Right forelimb (tissue), 1 donor: ENCODE measurements at regions not wholly inside any gene's neighbourhood (a gene's known extent, or its start where the extent isn't known, plus 50 kb on each side); places are given as distances from the start of the nearest gene placed in this dataset.
A peak's percentile ranks its signal among the peaks of the same experiment; 100 is the strongest.
"Not testable (repeated sequence)": the region's sequence is repeated elsewhere in the genome, so short reads cannot be mapped to it uniquely, and the experiment has no call there.

Experiments
- DNase-seq: peaks from one replicate; pipeline ENCODE4 v3.0.0-alpha.2; 2018

DNA sequence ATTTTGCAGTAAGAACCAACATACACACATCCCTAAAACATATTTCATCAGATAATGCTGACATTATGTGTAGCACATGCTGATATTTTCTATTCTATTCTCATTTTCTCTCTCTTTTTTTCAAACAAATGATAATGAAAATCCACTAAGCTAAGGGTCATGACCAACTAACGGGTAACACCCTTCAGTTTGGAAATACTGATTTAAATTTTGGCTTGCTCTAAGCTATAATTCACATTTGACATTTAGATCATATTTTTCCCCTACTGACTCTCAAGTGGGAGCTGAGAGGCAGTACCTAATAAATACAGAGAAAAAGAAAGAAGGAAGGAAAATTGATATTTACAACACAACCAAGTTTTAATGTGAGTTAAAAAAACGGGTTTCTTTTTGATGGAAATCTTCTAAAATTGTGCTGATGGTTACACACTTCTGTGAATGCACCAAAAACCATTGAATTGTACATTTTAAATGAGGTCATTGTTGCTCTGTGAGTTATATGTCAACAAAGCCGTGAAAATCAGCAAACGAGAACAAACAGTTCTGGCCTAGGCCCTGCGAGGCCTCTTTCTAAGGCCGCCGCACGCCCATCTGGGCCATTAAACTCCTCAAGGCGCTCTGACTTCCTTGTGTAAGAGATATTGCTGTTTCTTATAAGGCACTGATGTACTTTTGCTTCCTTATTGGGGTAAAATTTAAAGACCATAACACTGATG, 124.2 kb downstream of the GALR1 start:
- DNase-seq, result no peak

DNA sequence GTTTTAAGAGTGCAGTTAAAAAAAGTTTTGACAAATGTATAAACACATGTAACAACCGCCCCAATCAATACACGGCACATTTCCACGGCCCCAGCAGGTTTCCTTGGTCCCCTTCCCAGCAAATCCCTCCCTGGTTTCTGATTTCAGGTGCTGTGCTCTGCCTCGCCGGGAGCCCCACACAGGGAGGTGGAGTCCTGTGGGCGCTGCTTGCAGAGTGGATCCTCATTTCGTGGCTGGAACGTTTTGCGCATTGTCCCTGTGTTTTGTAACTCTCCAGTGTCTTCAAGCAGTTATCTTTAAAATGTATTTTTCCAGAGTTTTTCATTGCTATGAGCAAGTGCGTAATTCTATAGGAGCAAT, 124.8 kb downstream of the GALR1 start:
- DNase-seq, result peak; percentile 50

DNA sequence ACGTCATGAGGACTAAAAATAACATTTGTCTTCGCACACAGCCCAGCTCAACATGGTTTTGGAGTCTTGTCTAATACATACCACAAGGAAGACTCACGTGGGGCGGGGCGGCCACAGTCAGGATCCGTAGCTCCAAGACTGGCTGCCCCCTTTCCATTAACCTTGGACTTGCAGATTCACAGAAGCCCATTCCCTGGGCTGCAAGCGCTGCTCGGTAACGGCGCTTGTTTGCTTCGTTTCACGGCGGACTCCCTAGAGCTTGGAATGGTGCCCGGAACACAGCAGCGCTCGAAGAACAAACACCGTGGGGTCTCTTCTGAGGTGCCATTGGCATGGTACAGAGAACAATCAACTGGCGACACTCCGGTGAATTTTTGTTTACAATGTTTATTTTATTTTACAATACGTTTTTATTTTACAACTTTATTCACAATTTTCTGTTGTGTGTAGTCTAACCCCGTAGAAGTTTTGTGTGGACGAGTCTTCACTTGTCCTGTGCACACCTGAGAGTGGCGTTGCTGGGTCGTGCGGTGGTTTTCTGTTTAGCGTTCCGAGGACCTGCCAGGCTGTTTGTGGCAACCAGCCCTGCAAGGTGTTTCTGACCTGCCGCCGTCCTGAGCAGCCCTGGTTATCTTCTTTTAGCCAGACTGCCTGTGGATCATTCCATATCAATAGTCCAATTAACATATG, 126.5 kb downstream of the GALR1 start:
- DNase-seq, result no peak

DNA sequence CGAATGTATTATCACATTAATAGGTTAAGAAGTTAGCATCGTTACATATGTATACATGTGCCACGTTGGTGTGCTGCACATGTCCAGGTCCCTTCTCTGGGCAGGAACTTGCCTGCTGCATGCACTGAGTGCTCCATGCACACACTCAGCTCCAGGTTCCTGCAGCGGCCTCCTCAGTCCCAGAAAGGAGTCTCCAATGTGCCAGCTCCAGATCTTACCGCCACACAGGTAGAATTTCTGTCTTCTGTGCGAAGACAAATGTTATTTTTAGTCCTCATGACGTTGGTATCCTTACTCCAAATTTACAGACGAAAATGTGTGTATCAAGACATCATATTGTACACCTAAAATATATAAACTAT, 127.1 kb downstream of the GALR1 start:
- DNase-seq, result no peak

DNA sequence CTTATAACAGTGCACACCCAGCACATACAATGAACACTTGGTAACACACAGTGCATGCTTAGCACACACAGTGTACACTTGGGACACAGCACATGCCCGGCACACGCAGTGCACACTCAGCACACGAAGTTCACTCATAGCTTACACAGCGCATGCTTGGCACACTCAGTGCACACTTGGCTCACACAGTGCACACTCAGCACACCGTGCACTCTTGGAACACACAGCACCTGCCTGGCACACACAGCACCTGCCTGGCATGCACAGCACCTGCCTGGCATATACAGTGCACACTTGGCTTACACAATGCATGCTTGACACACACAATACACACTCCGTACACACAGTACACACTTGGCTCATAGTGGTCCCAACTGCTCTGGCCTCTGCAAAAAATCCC, 128.2 kb downstream of the GALR1 start:
- no peak for DNase-seq

DNA sequence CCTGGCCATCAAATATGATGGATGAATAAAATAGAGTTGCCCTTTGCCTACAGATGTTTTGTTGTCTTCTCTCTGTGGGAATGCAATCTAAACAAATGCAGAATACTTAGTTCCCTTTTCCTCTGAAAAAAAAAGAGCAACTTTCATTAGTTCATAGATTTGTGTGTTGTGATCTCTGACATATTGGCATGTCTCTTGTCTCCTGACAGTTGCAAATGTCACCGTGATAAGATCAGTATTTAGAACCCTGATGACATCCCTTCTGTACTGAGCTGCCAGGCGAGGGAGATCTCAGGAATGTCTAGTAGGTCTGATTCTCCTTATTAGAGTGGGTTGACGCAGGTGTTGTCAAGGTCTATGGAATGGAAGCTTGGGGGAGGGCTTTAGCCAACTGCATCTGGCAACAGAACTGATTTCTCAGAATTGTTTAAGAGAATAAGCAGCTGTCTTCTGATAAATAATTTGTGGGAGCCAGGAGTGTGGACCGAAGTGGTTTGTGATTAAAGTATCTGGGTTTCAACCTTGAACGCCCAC, 130.4 kb downstream of the GALR1 start:
- no peak for DNase-seq

GRCh38 chr18:77380695-77381094, 131.0 kb downstream of the GALR1 start:
- no peak for DNase-seq

DNA sequence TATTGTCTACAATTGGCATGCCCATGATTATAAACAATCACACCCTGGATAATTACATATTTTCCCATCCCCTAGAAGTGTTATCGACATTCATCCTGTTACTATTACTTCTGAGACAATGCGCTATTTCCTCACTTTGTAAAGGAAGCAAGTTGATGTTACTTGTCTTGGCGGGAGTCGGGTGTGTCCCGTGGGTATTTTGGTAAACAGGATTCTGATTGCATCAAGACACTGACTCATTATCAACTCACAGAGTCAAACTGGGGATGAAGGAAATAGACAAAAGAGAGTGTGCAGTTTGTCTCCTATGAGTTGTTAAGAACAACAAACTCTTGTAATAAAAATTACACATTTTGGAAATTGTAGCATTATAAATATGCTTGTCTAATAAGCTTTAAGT, 142.7 kb downstream of the GALR1 start:
- DNase-seq, result no peak

DNA sequence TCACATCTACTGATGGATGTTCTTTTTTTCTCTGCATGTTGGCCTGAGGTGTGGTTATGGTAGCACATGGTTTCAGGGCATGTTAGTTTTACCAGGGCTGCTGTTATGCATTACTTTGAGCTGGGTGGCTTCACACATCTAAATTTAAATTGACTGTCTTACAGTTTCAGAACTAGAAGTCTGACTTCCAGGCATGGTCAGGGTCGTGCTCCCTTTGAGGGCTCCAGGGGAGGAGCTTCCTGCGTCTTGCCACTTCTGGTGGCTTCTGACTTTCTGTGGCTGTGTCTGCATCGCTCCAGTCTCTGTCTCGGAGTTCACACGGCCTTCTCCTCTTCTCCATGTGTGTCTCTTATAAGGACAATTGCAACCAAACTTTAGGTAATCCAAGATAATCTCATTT, 143.9 kb downstream of the GALR1 start:
- no peak for DNase-seq

DNA sequence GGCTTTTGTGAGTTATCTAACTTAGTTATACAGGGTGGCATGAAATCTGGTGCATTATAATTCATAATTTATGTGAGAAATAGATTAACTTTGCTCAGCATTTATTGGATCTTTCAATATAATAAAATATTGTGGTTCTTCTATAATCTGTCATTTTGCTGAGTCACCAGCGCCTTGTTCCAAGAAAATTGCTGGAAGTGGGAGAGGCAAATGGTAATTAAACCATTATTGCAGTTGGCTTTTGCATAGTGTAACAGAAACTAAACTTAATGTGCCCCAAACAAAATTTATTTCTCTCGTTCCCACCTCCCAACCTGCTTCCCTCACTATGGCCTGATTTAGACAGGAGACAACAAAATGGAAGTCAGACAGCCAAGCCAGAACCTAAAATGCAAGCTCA, 146.3 kb downstream of the GALR1 start:
- no peak for DNase-seq

DNA sequence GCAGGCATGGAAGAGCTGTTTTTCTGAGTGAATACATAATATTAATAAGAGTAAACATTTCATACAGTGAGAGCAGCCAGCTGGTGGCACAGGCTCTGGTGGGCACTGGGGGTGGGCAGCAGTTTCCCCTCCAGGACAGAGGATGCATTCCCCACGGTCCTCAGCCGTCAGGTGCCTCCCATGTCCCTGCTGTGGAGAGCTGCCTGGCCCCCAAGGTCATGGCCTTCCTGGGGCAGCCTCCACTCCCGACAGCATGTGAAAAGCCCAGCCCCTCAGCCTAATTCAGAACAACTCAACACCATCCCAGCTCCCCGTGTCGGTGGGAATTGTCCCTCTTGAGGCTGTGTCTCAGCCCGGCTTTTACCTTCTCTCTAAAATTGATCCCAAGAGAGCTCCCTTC, 147.4 kb downstream of the GALR1 start:
- DNase-seq, result no peak

DNA sequence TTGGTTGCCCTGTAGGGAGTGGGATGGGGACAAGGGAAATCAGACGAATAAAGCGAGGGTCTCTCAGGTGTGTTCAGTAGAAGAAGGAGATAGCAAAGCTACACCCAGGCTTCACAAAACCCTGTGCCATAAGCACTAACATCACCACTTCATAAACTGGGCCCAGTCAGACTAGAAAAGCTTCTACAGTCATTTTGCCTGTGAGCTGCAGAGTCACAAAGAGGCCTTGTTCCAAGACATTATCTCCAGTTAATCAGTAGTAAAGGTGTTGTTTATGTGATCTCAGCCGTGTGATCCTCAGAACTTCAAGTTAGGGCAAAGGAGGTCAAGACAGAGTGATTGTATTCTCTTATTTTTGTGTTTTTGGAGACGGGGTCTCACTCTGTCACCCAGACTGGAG, 148.0 kb downstream of the GALR1 start:
- no peak for DNase-seq

DNA sequence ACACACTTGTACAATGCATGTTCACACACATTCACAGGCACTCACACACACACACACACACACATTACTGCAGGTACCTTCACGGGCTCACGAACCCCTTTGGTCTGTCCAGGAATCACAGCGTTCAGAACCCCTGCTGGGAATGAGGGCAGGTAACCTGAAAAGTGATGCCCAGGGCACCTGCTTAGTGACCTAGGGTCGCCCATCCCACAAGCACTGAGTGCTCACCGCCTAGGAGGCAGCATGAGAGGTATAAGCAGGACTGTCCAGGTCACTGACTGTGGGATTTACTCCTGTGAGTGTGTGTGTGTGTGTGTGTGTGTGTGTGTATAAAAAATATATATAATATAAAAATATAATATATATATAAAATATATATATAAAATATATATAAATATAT, 150.9 kb downstream of the GALR1 start:
- DNase-seq, result no peak

GRCh38 chr18:77401173-77401572, 151.5 kb downstream of the GALR1 start:
- DNase-seq, result no peak

DNA sequence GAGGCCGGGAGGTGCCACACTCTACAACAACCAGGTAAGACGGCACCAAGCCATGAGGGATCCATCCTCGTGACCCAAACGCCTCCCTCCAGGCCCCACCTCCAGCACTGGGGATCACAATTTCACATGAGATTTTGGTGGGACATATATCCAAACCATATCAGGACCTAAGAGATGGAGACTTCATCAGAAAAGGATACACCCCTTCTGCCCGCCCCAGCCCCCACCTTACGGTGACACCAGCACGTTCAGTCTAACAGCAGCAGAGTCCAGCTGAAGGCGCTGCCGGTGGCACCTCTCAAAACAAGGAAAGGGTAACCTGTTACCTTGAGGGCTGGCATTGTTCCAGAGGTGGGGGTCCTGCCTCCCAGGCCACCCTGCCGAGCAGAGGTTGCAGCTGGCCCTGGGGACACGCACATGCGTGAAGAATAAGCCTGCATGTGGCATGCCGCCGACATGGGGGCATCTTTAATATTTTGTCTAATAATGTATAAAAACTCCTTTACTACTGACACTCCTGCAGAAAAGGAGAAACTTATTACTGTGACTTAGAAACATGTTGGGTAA, 154.4 kb downstream of the GALR1 start:
- no peak for DNase-seq

DNA sequence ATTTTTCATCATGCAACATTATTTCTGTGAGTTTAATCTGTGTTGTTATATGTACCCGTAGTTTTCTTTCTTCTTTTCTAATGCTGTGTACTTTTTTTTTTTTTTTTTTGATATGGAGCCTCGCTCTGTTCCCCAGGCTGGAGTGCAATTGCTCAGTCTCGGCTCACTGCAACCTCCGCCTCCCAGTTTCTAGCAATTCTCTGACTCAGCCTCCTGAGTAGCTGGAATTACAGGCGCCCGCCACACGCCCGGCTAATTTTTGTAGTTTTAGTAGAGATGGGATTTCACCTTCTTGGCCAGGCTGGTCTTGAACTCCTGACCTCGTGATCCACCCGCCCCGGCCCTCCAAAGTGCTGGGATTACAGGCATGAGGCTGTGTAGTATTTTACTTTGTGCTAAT, 155.4 kb downstream of the GALR1 start:
- DNase-seq, result no peak

GRCh38 chr18:77407733-77408132, 158.1 kb downstream of the GALR1 start:
- no peak for DNase-seq

DNA sequence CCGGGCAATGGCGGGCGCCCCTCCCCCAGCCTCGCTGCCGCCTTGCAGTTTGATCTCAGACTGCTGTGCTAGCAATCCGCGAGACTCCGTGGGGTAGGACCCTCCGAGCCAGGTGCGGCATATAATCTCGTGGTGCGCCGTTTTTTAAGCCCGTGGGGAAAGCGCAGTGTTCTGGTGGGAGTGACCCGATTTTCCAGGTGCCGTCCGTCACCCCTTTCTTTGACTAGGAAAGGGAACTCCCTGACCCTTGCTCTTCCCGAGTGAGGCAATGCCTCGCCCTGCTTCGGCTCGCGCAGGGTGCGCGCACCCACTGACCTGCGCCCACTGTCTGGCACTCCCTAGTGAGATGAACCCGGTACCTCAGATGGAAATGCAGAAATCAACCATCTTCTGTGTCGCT, 171.9 kb downstream of the GALR1 start:
- DNase-seq, result not testable (repeated sequence)

- no peak for DNase-seq
These were observed 173.6 kb downstream of the GALR1 start for GRCh38 chr18:77422974-77423867.

DNA sequence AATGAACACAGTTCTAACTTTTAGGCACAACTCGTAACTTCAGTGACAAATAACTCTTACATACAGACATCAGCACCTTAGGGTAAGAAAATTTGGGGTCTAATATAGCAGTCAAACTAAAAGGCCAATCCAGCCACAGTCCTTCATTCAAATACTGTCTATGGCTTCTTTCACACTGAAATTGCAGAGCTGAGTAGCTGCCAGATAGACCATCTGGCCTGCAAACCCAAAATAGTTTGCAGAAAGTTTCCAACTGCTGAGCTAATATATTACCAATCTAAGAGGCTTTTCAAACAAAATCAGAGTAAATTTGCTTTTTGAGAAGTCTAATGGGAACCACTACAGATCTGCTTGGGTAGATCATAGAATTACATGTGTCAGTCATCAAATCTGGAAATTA, 183.4 kb downstream of the GALR1 start:
- DNase-seq, result no peak

GRCh38 chr18:77439888-77440287, 190.2 kb downstream of the GALR1 start:
- DNase-seq, result no peak

DNA sequence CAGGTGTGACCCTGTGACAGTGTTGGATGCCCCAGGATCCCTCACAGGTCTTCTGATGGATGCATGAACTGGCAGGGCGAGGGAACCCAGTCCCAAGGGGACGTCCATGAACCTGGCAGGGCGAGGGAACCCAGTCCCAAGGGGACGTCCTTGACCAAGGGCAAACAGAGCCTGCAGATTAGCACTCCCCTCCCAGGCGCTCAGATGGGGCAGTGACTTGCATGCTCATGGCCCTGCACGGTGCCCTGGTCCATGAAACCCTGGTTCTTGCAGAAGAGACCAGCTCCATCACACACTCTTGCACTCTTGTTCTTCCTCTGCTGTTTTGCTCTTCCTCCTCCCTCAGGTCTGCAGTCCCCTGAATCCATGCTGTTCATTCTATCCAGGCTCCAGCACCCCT, 192.7 kb downstream of the GALR1 start:
- no peak for DNase-seq

DNA sequence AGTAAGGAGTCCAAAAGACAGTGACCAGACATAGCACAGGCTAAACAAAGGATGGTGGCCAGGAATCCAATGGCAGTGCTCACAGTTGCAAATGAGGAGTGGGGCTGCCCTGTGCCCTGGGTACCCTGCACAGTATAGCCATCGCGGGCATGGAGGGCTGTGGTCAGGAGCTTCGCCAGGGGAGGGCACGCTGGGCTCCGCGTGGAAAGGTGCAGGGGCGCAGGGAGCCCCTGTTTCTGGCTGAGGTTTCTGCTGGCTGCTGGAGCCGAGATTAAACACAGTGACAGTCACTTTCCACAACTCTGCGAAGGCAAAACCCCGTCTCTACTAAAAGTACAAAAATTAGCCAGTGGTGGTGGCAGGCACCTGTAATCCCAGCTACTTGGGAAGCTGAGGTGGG, 194.7 kb downstream of the GALR1 start:
- DNase-seq, result no peak
